Fibroblast of skin of back (primary cell): ENCODE measurements at regions not wholly inside any gene's neighbourhood (a gene's known extent, or its start where the extent isn't known, plus 50 kb on each side); places are given as distances from the start of the nearest gene placed in this dataset.

Experiments used
- DNase-seq: peaks from one replicate; pipeline ENCODE4 v3.0.0-alpha.2; 2013

DNA sequence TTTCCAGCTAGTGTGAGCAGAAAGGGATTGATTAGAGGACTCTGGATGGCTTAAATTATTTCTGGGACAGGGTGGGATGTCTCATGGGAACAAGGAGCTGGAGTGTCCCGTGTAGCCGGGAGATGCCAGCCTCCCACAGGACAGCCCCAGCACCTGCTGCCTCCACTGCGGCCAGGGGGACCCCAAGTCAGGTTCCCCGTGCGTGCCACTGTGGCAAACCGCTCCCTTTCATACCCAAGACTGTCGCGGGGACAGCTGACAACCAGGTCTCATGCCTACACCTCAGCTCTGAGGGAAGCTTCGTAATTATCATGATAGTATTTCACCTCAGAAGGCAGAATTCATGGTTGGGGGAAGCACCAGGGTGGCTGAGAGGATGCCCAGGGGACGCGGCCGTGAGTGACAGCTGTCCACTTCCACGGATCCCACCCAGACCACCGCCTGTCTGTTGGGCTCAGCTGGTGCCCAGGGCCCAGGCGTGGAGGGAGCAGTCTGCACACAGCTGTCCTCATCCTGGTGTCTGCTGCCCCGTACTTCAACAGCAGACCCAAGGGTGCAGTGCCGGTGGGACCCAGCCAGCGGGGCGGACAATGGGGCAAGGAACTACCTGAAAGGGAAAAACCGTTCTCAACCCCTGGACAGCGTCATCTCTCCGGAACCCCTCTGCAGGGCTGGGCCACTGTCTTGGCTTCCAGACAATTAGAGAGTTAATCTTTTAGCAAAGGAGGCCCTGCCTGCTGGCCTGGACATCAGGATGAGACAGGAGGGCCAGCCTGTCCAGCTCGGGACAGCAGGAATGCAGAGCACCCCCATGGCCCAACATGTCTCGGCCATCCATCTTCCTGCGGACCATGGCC is 166.9 kb downstream of the OLFM1 start:
- no peak for DNase-seq

DNA sequence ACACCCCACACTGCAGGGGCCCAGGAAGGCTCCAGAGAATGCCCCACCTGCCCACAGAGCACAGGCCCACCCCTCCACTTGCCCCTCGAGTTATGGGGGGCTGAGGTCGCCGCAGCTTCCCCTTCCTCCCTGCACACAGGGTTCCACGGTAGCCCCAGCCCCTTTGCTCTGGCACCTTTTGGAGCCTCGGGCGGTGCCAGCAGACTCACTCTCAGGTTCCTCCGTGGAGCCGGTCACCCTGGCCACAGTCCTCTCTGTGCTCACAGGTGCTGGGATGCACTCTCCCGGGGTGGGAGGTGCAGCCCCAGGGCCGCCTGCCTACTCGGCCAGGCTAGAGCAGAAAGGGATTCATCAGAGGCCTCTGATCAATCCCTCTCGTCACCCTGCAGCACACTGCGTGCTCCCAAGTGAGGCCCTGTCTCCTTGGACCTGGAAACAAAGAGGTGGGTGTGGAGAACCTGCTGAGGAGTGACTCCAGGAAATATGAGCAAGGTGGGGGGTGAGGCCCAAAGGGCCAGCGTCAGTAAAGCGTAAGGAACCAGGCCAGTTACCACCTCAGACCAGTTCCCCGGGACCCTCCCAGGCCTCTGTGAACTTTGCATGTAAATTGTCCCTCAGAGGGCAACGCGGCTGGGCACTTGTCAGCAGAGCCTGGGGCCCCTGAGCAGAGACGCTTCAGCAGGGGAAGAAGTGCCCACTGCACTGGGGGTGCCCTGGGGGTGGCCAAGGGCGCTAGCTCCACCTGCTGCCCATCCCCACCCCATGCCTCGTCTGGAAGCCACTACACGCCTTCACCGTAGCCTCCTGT is 167.8 kb downstream of the OLFM1 start:
- DNase-seq = no peak

DNA sequence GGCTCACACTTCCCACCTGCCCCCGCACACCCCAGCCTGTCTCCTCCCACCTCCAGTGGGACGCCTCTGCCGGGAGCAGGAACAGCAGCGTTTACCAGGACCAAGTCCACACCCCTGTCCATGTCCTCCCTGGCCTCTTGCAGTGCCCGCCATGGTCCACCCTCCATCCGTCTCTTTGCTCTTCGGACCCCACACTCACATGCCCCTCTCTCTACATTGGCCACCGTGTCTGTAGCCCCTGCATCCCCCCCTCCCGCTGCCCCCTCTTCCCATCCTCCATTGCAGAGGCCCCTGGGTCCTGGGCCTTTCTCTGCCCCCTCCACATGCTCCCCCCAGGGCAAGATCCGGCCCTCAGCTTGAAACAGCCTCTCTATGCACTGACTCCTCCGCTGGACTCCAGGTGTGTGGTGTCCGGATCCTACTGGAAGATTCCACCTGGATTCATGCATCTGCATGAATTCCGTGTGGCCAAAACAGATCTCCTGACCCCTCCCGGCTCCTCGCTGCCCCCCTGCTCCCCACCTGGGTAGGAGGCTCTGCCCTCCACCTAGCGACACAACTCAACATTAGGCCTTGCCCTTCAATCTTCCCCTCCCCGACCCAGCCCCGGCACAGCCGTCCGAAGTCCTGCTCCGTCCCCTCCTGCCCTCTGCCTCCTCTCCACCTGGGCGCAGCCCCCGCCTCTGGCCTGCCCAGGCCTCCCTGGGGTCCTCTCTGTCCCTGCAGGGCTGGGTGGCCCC is 168.5 kb downstream of the OLFM1 start:
- no peak for DNase-seq

DNA sequence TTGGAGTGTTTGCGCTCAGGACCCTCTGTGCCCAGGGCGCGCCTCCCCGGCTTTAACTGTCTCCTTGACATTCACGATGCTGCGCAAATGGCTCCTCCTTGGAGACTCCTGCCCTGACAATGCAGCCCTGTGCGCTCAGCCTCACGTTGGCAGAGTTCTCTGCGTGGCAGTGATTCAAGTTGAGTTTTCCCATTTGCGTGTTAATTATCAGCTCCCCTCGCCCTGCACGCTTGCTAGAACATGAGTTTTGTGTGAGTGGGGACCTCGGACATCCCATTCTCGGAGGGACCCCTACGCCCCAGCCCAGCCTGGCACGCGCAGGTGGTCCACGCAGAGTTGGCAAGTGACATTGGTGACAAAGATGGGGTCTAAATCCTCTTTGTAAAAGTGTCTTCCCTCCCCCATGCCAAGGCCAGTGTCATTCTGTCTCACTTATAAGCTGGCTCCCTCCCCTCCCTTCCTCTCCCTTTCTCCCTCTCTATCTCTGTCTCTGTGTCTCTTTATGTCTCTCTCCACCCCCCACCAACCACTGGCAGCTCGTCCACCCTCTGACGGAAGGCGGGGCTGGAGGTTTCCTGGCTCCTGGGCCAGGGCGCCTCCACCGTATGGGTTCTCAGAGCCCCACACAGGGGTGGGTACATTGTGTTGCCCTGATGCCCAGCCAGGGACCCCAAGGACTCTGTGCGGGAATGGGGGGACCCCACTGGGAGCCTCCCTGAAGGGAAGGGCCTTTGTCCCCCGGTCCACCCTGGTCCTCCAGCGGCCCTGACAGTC is 169.3 kb downstream of the OLFM1 start:
- no peak for DNase-seq

- DNase-seq = no peak
These were observed 171.0 kb downstream of the OLFM1 start for GRCh38 chr9:135258461-135258860.

DNA sequence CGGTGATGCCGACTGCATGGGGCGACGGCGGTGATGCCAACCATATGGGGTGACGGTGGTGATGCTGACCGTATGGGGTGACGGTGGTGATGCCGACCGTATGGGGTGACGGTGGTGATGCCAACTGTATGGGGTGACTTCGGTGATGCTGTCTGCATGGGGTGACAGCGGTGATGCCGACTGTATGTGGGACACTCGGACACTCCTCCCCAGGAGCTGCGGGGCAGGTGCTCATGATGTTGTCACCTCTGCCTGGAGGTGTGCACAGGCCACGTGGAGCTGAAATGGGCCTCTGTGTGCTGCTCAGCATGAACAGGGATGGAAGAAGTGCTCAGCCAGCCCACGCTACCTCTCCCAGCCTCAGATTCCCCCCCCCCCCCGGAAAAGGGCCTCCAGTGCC is 171.8 kb downstream of the OLFM1 start:
- no peak for DNase-seq

DNA sequence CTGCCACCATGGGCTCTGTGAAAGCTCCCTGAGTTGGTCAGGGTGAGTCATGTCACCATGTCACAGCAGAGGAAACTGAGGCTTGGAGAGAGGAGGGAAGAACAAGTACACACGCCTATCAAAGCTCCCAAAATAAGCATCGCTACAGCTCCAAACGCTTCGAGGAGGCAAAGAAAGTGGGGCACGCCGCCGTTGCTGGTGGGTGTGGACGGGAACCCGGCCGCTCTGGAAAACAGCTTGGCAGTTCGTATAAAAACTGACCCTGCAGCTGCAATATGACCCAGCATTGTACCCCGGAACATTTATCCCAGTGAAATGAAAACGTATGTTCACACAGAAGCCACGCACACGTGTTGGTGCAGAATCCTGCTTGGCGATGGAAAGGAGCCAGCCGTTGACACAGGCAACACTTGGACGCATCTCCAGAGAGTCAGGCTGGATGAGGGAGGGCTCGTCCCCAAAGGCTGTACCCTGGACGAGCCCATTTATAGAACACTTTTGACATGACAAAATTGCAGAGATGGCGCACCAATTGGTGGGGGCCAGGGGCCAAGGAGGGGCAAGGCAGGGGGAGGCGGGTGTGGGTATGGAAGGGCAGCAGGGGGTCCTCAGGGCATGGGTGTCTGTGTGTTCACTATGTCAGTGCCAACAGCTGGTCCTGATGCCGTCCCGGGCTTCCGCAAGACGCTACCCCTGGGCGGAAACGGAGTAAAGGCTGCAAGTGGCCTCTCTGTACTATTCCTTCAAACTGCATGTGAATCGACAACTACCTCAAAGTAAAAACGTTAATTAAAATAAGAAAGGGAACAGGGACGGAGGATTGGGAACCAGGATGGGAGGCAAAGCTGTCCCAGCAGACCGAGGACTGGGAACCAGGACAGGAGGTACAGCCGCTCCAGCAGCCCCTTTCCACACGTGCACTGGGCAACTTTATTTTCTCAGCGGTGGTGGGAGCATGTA is 173.0 kb downstream of the OLFM1 start:
- DNase-seq = no peak

DNA sequence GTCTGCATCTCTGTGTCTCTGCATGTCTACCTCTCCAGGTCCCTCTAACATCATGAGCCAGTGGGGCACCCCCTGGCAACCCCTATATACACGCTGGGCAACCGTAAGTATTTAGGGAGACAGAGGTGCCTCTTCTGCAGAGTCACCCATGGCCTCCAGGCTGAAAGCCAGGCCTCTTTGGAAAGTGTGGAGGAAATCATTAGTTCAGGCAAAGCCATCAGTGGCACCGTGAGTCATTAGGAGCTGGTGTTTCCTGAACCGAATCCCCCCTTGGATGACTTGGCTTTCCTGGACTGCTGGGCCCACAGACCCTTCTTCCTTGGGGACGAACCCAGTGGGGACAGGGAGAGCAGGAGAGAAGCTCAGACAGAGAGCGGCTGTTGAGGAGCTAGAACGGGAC is 174.8 kb downstream of the OLFM1 start:
- no peak for DNase-seq

DNA sequence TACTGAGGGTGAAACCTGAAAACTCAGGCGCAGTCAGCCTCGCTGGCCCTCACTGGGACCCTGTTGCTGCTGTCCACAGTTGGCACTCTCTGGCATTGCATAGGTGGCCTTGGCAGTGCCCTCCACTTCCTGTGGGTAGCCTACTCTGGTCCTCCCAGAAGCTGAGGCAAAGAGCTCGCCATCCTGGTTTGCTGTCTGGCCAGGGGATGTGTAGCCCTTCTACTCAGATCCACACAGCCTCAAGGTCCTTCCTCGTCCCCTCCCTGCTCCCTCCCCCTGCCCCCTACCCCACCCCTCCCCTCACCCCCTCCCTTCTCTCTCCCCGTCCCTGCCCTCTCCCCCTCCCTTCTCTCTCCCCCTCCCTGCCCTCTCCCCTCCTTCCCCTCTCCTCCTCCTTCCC is 176.0 kb downstream of the OLFM1 start:
- DNase-seq = no peak

DNA sequence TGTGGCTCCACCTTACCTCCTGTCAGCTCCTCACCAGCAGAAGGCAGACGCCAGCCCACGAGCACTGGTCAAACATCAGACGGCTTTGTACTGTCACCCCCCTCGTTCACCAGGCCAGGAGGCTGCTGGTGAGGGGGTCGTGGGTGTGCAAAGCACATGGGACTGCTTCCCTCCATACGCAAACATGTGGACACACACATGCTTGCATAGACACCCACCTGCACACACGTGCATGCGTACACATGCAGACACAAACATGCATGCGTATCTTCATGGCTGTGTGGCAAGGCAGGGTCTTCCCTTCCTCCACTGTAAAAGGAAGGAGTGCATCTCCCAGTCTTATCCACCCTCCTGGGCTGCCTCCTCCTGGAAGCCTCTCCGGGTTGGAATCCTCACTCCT is 178.5 kb downstream of the OLFM1 start:
- DNase-seq = no peak

DNA sequence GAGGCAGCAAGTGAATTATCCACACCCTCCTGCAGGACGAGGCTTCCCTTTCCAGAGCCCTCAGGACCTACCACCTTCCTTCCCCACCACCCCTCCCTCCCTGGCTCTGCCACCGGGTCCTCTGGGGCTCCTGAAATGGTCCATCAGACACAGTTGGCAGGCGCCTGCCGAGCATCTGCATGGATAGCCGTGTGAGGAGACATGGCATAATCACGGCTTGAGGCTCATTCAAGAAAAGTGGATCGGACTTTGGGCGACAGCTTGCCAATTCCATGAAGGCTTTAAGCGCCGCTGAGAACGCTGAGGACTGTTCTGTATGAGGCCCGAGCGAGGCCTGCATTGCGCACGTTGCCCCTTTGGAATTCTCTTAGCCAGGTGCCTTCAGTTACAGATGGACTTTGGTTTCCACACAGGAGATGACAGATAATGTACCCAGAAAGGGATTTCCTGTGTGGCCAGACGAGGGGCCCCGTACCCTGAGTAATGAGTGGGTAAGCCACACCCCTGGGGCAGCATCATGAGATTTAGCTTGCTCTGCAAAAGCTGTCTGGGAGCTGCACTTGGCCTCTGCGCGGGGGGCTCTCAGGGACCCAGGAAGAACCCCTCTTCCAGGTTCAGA is 179.8 kb downstream of the OLFM1 start:
- DNase-seq = no peak

- DNase-seq = no peak
These were observed 180.6 kb downstream of the OLFM1 start for GRCh38 chr9:135268031-135268430.

DNA sequence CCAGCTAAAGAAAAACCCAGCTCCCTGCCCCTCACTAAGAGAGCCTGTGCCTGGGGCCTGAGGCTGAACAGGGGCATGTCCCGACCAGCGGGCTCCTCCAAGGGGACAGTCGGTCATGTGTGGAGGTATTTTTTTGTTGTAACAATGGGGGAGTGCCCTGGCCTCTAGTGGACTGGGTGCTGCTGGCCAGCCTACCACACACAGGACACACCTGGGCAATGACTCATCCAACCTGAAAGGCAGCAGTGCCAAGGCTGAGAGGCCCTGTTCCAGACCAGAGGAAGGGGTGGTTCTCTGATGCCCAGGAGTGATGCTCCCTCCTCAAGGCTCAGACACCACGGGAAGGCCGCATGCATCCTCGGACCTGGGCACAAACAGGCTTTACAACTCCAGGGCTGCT is 181.5 kb downstream of the OLFM1 start:
- DNase-seq = no peak

GRCh38 chr9:135269912-135270830 is 182.7 kb downstream of the OLFM1 start:
- no peak for DNase-seq

DNA sequence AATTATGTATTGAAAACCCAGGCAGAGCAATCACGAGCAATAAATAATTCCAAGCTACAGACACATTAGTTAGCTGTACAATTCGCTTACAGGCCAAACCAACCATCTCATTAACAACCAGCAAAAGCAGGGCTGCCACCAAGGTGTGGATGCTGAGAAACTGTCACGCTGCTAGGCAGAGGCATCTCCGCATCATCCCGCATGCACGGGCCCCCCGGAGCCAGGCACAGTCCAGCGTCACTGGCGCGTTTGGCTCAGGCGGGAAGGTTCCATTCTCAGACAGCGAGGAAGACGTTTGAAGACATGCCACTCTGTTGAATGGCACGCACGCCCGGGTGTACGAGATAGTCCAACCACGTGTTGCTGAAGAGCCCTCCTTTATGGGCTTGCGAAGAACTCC is 184.0 kb downstream of the OLFM1 start:
- no peak for DNase-seq

DNA sequence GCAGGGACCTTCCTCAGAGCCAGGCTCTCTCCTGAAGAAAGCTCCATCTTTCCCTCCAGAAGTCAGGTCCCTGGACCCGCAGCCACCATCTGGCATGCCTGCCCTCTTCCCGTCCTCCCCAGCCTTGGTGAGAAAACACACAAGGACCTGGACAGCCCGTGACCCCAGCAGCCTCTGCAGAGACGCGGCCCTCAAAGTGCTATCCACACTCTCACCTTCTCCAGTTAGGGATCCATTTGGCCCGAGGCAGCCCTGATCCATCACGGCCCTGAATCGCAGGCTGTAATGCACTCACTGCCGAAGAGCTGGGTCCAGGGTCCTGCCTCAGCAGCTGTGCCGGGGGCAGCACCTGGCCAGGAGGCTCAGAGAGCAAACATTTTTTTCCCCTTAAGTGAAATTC is 185.1 kb downstream of the OLFM1 start:
- no peak for DNase-seq

DNA sequence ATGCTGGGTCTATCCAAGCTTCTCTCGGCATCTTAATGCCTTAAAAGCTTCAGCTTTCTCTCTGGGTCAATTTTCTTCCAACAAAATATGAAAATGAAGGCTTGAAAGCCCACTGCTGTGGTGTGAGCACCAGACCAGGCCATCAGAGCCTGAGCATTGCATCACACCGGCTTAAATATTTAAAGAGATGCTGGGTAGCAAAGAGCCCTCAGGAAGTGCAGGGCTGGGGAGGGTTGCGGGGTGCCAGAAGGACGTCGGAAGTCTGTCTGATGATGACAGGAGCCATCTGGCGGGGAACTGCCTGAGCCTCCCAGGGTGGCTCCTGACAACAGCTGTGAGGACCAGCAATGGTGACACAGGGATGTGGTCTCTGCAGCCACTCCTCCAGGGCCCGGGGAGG is 185.5 kb downstream of the OLFM1 start:
- no peak for DNase-seq

DNA sequence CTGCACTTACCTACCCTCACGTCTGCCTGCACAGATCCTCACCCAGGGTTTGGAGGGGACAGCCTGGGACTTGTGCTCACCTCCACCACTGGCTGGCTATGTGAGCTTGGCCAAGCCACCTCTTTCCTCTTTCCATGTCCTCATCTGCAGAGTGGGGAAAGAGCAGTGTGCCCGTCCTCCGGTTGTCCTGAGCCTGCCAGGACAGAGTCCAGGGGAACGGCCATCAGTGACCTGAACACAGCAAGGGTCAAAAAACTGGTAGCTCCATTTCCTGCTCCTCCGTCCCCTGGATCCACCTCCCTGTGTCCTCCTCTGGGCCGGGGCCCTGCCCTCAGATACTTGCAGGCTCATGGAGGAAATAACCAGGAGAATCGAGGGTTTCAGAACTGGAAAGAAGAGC is 187.7 kb downstream of the OLFM1 start:
- DNase-seq = no peak

DNA sequence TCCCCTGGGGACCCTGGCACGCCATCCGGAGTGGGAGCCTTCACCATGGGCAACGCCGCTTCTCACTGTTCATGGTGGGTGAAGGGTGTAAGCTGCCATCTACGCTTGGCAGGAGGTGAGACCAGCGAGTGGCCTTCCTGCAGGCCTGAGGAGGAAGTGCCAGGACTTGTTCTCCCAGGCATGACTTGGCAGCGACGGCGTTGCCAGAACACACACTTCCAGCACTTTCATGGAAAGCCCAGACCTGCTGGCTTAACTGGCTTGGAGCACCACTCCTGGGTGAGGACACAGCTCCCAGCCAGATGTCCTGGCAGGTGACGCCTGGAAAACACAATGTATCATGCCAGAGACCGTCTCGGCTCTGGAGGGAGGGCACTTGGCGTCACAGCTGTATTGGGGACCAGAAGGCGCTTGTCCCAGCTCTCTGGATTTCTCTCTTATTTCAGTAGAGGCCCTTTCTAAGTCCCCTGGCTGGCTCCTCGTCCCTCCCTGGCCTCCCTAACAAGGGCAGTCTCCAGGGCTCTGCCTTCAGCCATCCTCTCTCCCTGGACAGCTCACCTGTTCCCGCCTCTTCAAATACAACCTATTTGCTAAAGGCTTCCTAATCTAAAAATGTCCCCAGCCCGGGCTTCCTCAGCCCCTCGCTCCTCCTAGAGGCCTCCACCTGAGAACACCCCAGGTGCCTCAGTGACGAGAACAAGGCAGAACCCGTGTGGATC is 188.3 kb downstream of the OLFM1 start:
- DNase-seq = no peak
